Keratinocyte (primary cell): ENCODE measurements at regions not wholly inside any gene's neighbourhood (a gene's known extent, or its start where the extent isn't known, plus 50 kb on each side); places are given as distances from the start of the nearest gene placed in this dataset.

Source experiments
- CTCF ChIP-seq, 3 experiments: IDR thresholded peaks in 1 of 3; conservative IDR thresholded peaks in 1 of 3; optimal IDR thresholded peaks in 1 of 3; 2 replicates in 2 of 3; 3 replicates in 1 of 3; pipeline versions ENCODE3 to v1.5.1; 2011; ENCODE audit warnings: low read length in 3 of 3, mild to moderate bottlenecking in 3 of 3, moderate library complexity in 2 of 3, control low read depth in 1 of 3, inconsistent platforms in 1 of 3; ENCODE audit not compliant: insufficient read depth in 2 of 3; ENCODE audit errors: extremely low read depth in 1 of 3
- EZH2 ChIP-seq: IDR thresholded peaks from one replicate; pipeline ENCODE4 v1.6.1; 2012; ENCODE audit warnings: inconsistent platforms, mild to moderate bottlenecking, low read length, moderate library complexity

DNA sequence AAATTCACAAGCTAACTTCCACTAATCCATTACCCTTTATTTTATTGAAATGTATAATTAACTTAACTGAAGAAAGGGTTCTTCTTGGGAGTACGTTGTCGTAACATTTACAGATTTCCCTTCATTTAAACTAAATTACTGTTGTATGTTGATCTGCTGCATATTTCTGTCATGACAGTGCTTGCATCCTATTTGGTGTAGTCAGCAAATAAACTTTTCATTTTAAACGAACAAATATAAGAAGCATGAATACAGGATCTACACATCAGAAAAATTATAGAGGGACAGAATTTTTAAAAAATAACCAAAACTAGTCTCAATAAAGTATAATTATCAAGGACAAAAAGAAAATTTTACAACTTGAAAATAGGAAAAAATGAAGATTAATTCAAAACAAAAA, 66.5 kb upstream of the ZNF267 start:
- no peak for TF ChIP-seq EZH2
- TF ChIP-seq CTCF (optimal IDR thresholded peaks at IDR 0.05 in 1 of 3, IDR thresholded peaks at IDR 0.05 in 1 of 3, conservative IDR thresholded peaks at IDR 0.05 in 1 of 3; ENCODE audit: extremely low read depth in 1 of 3, insufficient read depth in 2 of 3, low read length in 3 of 3) = no peak
